Lower lobe of right lung (tissue), 2 donors: ENCODE measurements at regions not wholly inside any gene's neighbourhood (a gene's known extent, or its start where the extent isn't known, plus 50 kb on each side); places are given as distances from the start of the nearest gene placed in this dataset.
"Not testable (repeated sequence)": the region's sequence is repeated elsewhere in the genome, so short reads cannot be mapped to it uniquely, and the experiment has no call there.

Experiments
- ATAC-seq, 2 donors: fragments of 200-7000 bp; cut with Tn5 transposase; one replicate each; pipeline ENCODE4 v1.9.1; 2020 to 2022; ENCODE audit warnings: mild to moderate bottlenecking in 2 of 2, moderate library complexity in 2 of 2
- DNase-seq: peaks from one replicate; pipeline ENCODE4 v3.0.0-alpha.2; 2020
- H3K27ac ChIP-seq: fragments of 200-600 bp; one replicate; pipeline ENCODE4 v1.8.0; 2022
- H3K27me3 ChIP-seq: fragments of 200-600 bp; one replicate; pipeline ENCODE4 v1.8.0; 2022; ENCODE audit warnings: low read depth
- H3K36me3 ChIP-seq: fragments of 200-600 bp; one replicate; pipeline ENCODE4 v1.8.0; 2022; ENCODE audit warnings: mild to moderate bottlenecking
- H3K4me1 ChIP-seq: fragments of 200-600 bp; one replicate; pipeline ENCODE4 v1.8.0; 2022
- H3K4me3 ChIP-seq: fragments of 200-600 bp; one replicate; pipeline ENCODE4 v1.8.0; 2022; ENCODE audit warnings: mild to moderate bottlenecking
- H3K9me3 ChIP-seq: fragments of 200-600 bp; one replicate; pipeline ENCODE4 v1.8.0; 2022
- intact Hi-C: fragments of 100-400 bp; cut with DNase I; formaldehyde crosslinking; loops from one replicate; pipeline ENCODE4 v1.11.0; 2022
- TF ChIP-seq, protein P1 (sequence below): fragments of 200-600 bp; IDR thresholded peaks from one replicate; pipeline ENCODE4 v1.8.0; 2022; ENCODE audit warnings: antibody characterized with exemption, mild to moderate bottlenecking
- donor health status: DM: no; HTN: yes; CAD: no; lungs with severe emphysema.

DNA sequence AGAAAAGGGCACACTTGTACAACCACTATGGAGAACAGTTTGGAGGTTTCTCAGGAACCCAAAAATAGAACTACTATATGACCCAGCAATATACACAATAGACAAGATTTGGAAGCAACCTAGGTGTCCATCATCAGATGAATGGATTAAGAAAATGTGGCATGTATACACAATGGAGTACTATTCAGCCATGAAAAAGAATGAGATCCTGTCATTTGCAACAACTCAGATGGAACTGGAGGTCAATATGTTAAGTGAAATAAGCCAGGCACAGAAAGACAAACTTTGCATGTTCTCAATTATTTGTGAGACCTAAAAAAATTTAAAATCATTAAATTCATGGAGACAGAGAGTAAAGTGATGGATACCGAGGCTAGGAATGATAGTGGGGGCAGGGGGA lies 118.8 kb downstream of the ZNF467 start:
- Histone ChIP-seq H3K4me1 (no peaks in the 10 kb centered on the region), H3K4me3 (no peak overlapping the region), H3K27ac (no peak overlapping the region), H3K27me3 (no peaks in the 10 kb centered on the region), H3K36me3 (no peaks in the 10 kb centered on the region), H3K9me3 (peaks cover 3% of the 10 kb centered on the region)
- ATAC-seq = no peak
- no peak for DNase-seq
- intact Hi-C loops = no loop called here
- TF ChIP-seq, protein P1, sequence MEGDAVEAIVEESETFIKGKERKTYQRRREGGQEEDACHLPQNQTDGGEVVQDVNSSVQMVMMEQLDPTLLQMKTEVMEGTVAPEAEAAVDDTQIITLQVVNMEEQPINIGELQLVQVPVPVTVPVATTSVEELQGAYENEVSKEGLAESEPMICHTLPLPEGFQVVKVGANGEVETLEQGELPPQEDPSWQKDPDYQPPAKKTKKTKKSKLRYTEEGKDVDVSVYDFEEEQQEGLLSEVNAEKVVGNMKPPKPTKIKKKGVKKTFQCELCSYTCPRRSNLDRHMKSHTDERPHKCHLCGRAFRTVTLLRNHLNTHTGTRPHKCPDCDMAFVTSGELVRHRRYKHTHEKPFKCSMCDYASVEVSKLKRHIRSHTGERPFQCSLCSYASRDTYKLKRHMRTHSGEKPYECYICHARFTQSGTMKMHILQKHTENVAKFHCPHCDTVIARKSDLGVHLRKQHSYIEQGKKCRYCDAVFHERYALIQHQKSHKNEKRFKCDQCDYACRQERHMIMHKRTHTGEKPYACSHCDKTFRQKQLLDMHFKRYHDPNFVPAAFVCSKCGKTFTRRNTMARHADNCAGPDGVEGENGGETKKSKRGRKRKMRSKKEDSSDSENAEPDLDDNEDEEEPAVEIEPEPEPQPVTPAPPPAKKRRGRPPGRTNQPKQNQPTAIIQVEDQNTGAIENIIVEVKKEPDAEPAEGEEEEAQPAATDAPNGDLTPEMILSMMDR = no peak

GRCh38 chr7:149650190-149650589 lies 123.2 kb downstream of the ZNF467 start:
- ATAC-seq, intact Hi-C loops: not testable (repeated sequence)

DNA sequence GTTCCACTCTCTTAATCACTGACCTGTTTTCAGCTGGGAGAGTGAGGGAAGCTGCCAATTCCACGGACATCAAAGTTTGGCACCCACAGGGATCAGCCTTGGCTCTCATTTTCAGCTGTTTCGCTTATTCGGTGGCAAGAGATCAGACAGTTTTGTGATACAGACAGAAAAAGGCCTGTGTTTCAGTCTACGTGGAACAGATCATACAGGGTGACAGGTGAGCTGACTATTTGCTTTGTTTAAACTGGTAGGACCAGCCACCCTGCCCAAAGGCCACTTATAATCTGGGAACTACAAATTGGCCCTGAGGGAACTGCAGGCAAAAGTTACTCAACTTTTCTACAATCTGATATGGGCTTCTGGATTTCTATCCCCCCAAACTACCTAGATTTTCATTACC lies 128.6 kb downstream of the ZNF467 start:
- Histone ChIP-seq H3K27me3 (no peaks in the 10 kb centered on the region), H3K27ac (no peak overlapping the region), H3K4me3 (no peak overlapping the region), H3K9me3 (no peaks in the 10 kb centered on the region), H3K36me3 (no peaks in the 10 kb centered on the region), H3K4me1 (no peaks in the 10 kb centered on the region)
- no peak for DNase-seq
- no peak for ATAC-seq
- intact Hi-C loops = no loop called here
- TF ChIP-seq, protein P1 = no peak

More at GRCh38 chr7:149650190-149650589, 123.2 kb downstream of the ZNF467 start:
- not testable (repeated sequence) for H3K4me1 ChIP-seq, H3K9me3 ChIP-seq, H3K4me3 ChIP-seq, H3K27ac ChIP-seq, H3K36me3 ChIP-seq, H3K27me3 ChIP-seq, DNase-seq

- H3K9me3 ChIP-seq = no peaks in the 10 kb centered on the region
- intact Hi-C loops = no loop called here
- DNase-seq (no peak), ATAC-seq (no peak)
- H3K27ac ChIP-seq = no peak overlapping the region
- H3K4me1 ChIP-seq = no peaks in the 10 kb centered on the region
- H3K4me3 ChIP-seq = no peak overlapping the region
- TF ChIP-seq, protein P1 = no peak
- peaks cover 5% of the 10 kb centered on the region for H3K27me3 ChIP-seq
- no peaks in the 10 kb centered on the region for H3K36me3 ChIP-seq
Observed at GRCh38 chr7:149642589-149642988, 130.8 kb downstream of the ZNF467 start.

- Histone ChIP-seq H3K9me3 (no peaks in the 10 kb centered on the region), H3K4me1 (no peaks in the 10 kb centered on the region), H3K36me3 (no peaks in the 10 kb centered on the region), H3K27me3 (peaks cover 10% of the 10 kb centered on the region), H3K27ac (no peak overlapping the region), H3K4me3 (no peak overlapping the region)
- intact Hi-C loops = no loop called here
- DNase-seq (no peak), ATAC-seq (no peak)
- TF ChIP-seq, protein P1 = no peak
Observed at GRCh38 chr7:149638566-149639320, 134.6 kb downstream of the ZNF467 start.

GRCh38 chr7:149637911-149638565 lies 135.3 kb downstream of the ZNF467 start:
- intact Hi-C loops = no loop called here
- no peak for DNase-seq

More at GRCh38 chr7:149637911-149638565, 135.3 kb downstream of the ZNF467 start:
- H3K36me3 ChIP-seq = no peaks in the 10 kb centered on the region
- H3K27ac ChIP-seq = no peak overlapping the region
- peaks cover 17% of the 10 kb centered on the region for H3K27me3 ChIP-seq
- no peaks in the 10 kb centered on the region for H3K9me3 ChIP-seq
- H3K4me3 ChIP-seq = no peak overlapping the region
- TF ChIP-seq, protein P1 = no peak
- ATAC-seq = no peak
- no peaks in the 10 kb centered on the region for H3K4me1 ChIP-seq
